IMR-90 (cell line): ENCODE measurements at regions not wholly inside any gene's neighbourhood (a gene's known extent, or its start where the extent isn't known, plus 50 kb on each side); places are given as distances from the start of the nearest gene placed in this dataset.

Source experiments
- ATAC-seq: fragments of 200-7000 bp; cut with Tn5 transposase; 2 replicates; pipeline ENCODE4 v1.9.1; 2020; ENCODE audit warnings: low read depth, mild to moderate bottlenecking, moderate library complexity
- BruUV-seq: library from RNA; stranded (reverse); fragments of 400-500 nt; replicated peaks from 2 replicates; lab custom pipeline; 2021; lab: Mats Ljungman, UMichigan
- CTCF ChIA-PET: fragments of 300-600 bp; formaldehyde crosslinking; extraction: SDS; loops from one replicate; lab custom pipeline; 2021; ENCODE audit warnings: antibody characterized with exemption; lab: Yijun Ruan, JAX
- POLR2A ChIA-PET: fragments of 300-600 bp; sonication (Branson Sonifier 250); formaldehyde crosslinking; loops from one replicate; lab custom pipeline; 2022; ENCODE audit warnings: antibody characterized with exemption; ENCODE audit not compliant: unreplicated experiment; lab: Charles Lee
- DNase-seq: peaks from one replicate; pipeline ENCODE4 v3.0.0; 2013
- H2AFZ ChIP-seq: replicated peaks from 2 replicates; pipeline ENCODE3; 2013; ENCODE audit warnings: low read length, mild to moderate bottlenecking; ENCODE audit not compliant: poor library complexity
- H2AK5ac ChIP-seq: 2 replicates; pipeline ENCODE4 v1.6.1; 2013; ENCODE audit warnings: low read depth, low read length, inconsistent platforms
- H2AK9ac ChIP-seq: replicated peaks from 2 replicates; pipeline ENCODE3; 2013; ENCODE audit warnings: mild to moderate bottlenecking, low read depth, low read length, moderate library complexity; ENCODE audit not compliant: poor library complexity
- H2BK120ac ChIP-seq: 2 replicates; pipeline ENCODE4 v1.6.1; 2013; ENCODE audit warnings: low read depth, low read length, inconsistent platforms
- H2BK15ac ChIP-seq: 3 replicates; pipeline ENCODE4 v1.6.1; 2013; ENCODE audit warnings: low read depth, low read length, inconsistent platforms
- H2BK20ac ChIP-seq: 2 replicates; pipeline ENCODE4 v1.6.1; 2013; ENCODE audit warnings: low read depth, mild to moderate bottlenecking, inconsistent platforms, low read length, moderate library complexity
- H2BK5ac ChIP-seq: 2 replicates; pipeline ENCODE4 v1.6.1; 2013; ENCODE audit warnings: mild to moderate bottlenecking, low read depth, low read length, inconsistent platforms; ENCODE audit not compliant: poor library complexity, severe bottlenecking
- H3K14ac ChIP-seq: replicated peaks from 2 replicates; pipeline ENCODE4 v1.6.1; 2013; ENCODE audit warnings: low read depth, low read length, inconsistent platforms
- H3K18ac ChIP-seq: 2 replicates; pipeline ENCODE4 v1.6.1; 2013; ENCODE audit warnings: low read depth, low read length, control low read depth
- H3K23ac ChIP-seq: 2 replicates; pipeline ENCODE4 v1.6.1; 2013; ENCODE audit warnings: low read depth, low read length, inconsistent platforms
- H3K27ac ChIP-seq: 2 replicates; pipeline ENCODE4 v1.5.1; 2013; ENCODE audit warnings: mild to moderate bottlenecking, control low read depth, low read length; ENCODE audit not compliant: insufficient read depth
- H3K27me3 ChIP-seq: 2 replicates; pipeline ENCODE4 v1.6.1; 2013; ENCODE audit warnings: low read length; ENCODE audit not compliant: control insufficient read depth, insufficient read depth
- H3K36me3 ChIP-seq: 2 replicates; pipeline ENCODE4 v1.6.1; 2013; ENCODE audit warnings: low read length, mixed read lengths; ENCODE audit not compliant: control insufficient read depth, insufficient read depth
- H3K4ac ChIP-seq: 2 replicates; pipeline ENCODE4 v1.6.1; 2013; ENCODE audit warnings: low read depth, low read length, inconsistent platforms
- H3K4me1 ChIP-seq: 2 replicates; pipeline ENCODE4 v1.6.1; 2013; ENCODE audit warnings: low read length, mixed read lengths; ENCODE audit not compliant: control insufficient read depth, insufficient read depth
- H3K4me2 ChIP-seq: 2 replicates; pipeline ENCODE4 v1.6.1; 2013; ENCODE audit warnings: low read depth, mild to moderate bottlenecking, control low read depth, low read length, moderate library complexity
- H3K4me3 ChIP-seq: 2 replicates; pipeline ENCODE4 v1.5.1; 2013; ENCODE audit warnings: low read depth, mild to moderate bottlenecking, control low read depth, low read length, moderate library complexity; ENCODE audit not compliant: insufficient read depth
- H3K56ac ChIP-seq: 2 replicates; pipeline ENCODE4 v1.6.1; 2013; ENCODE audit warnings: low read length, inconsistent platforms; ENCODE audit not compliant: insufficient read depth; ENCODE audit errors: extremely low read depth
- H3K79me1 ChIP-seq, 2 experiments: 2 replicates each; pipeline ENCODE4 v1.6.1; 2013; ENCODE audit warnings: low read length in 2 of 2, inconsistent platforms in 1 of 2, low read depth in 1 of 2
- H3K9ac ChIP-seq: 2 replicates; pipeline ENCODE4 v1.6.1; 2013; ENCODE audit warnings: low read depth, low read length, control low read depth
- H3K9me1 ChIP-seq: 2 replicates; pipeline ENCODE4 v1.6.1; 2013; ENCODE audit warnings: low read length, inconsistent platforms; ENCODE audit not compliant: insufficient read depth
- H3K9me3 ChIP-seq: 2 replicates; pipeline ENCODE4 v1.6.1; 2013; ENCODE audit warnings: low read length; ENCODE audit not compliant: control insufficient read depth, insufficient read depth
- H4K20me1 ChIP-seq: 2 replicates; pipeline ENCODE4 v1.6.1; 2013; ENCODE audit warnings: low read length, inconsistent platforms; ENCODE audit not compliant: insufficient read depth
- H4K5ac ChIP-seq: 2 replicates; pipeline ENCODE4 v1.6.1; 2013; ENCODE audit warnings: mild to moderate bottlenecking, low read depth, low read length, control low read depth
- H4K8ac ChIP-seq, 2 experiments: 2 replicates each; pipeline ENCODE4 v1.6.1; 2013; ENCODE audit warnings: low read depth in 2 of 2, low read length in 2 of 2, control low read depth in 1 of 2, inconsistent platforms in 1 of 2
- H4K91ac ChIP-seq: 2 replicates; pipeline ENCODE4 v1.6.1; 2013; ENCODE audit warnings: low read depth, low read length, inconsistent platforms; ENCODE audit not compliant: insufficient read depth
- MAZ ChIP-seq: IDR thresholded peaks from 2 replicates; pipeline ENCODE4 v1.6.1; 2012; ENCODE audit warnings: low read depth, mild to moderate bottlenecking, low read length, improper control_type of control experiment, moderate library complexity, borderline replicate concordance
- RFX5 ChIP-seq: IDR thresholded peaks from 2 replicates; pipeline ENCODE4 v1.8.0; 2012; ENCODE audit warnings: low read depth, mild to moderate bottlenecking, low read length, moderate library complexity
- WGBS, 2 experiments: methylation state at CpG; one replicate each; pipeline versions ENCODE4 v1.1.5 to v1.1.7; 2013; ENCODE audit warnings: missing lambda C conversion rate in 2 of 2; ENCODE audit not compliant: insufficient read length in 1 of 2; ENCODE audit errors: extremely low coverage in 2 of 2; 5-methylcytosine and 5-hydroxymethylcytosine counted together
- dilution Hi-C: fragments of 300-500 bp; cut with HindIII; formaldehyde crosslinking; loops from one replicate; pipeline ENCODE4 v1.14.3; 2018; ENCODE audit warnings: low sequenced_read_pairs; ENCODE audit not compliant: unreplicated experiment
- in situ Hi-C: fragments of 300-500 bp; cut with MboI; formaldehyde crosslinking; loops from 3 replicates; pipeline ENCODE4 v1.14.3; 2019; ENCODE audit warnings: low sequenced_read_pairs, inconsistent platforms, mixed read lengths
- intact Hi-C: fragments of 100-400 bp; cut with micrococcal nuclease; formaldehyde crosslinking; loops from 2 replicates; pipeline ENCODE4 v1.10.0; 2022

DNA sequence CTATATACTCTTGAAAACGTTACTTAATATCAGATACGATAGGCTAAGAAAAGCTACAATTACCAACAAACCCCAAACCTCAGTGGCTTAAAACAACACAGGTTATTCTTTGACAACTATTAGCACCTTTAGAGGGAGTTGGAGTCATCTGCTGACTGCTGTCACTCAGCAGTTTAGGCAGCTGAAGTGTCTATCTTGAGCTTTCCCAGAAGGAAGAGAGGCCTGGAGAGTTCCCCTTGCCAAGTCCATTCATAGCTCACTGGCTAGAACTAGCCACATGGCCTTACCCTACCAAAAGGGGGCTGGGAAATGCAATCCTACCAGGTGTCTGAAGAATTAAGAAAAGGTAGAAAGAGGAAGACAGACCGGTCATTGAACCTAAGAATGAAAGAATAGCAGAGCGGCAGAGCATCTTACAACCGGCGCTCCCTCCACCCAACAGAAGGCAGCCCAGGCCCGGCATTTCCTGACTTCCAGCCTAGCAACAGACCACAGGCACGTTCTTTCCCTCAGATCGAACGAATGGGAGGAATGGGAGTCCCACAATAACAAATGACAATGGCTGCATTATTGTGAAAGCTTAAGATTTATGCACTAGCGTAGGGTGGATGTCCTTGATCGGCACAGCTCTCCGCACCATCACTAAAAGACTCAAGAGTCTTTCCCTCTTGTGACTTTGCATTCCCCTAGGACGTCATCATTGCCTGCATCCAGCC is 211.2 kb upstream of the CTAGE1 start:
- dilution Hi-C loops, result no loop called here
- Histone ChIP-seq H3K4ac (no peak overlapping the region), H4K5ac (no peak overlapping the region), H4K20me1 (no peaks in the 10 kb centered on the region), H2AK5ac (no peak overlapping the region), H3K9ac (no peak overlapping the region), H2BK5ac (no peak overlapping the region), H3K9me3 (no peaks in the 10 kb centered on the region), H3K56ac (no peak overlapping the region), H3K18ac (no peak overlapping the region), H4K8ac (no peak overlapping the region), H3K27ac (no peak overlapping the region), H3K4me1 (peaks cover 2% of the 10 kb centered on the region; the same call in 1 of the 2 replicates), H3K4me3 (no peak overlapping the region), H4K91ac (no peak overlapping the region), H2AK9ac (no peak overlapping the region), H3K27me3 (no peaks in the 10 kb centered on the region; the same call in 1 of the 2 replicates), H3K36me3 (no peaks in the 10 kb centered on the region), H2AFZ (no peak overlapping the region), H2BK15ac (no peak overlapping the region; the same call in 2 of the 3 replicates), H3K14ac (no peak overlapping the region), H3K79me1 (no peaks in the 10 kb centered on the region), H3K4me2 (no peak overlapping the region), H2BK20ac (no peak overlapping the region), H2BK120ac (no peak overlapping the region), H3K9me1 (no peaks in the 10 kb centered on the region), H3K23ac (no peak overlapping the region)
- intact Hi-C loops, result no loop called here
- BruUV-seq, result no TSS peak
- POLR2A ChIA-PET, result no interaction called here
- no peak for ATAC-seq
- WGBS, 2 experiments, result no CpG with 5 or more reads among the region's 14 CpGs
- no peak for DNase-seq
- no peak for TF ChIP-seq MAZ
- TF ChIP-seq RFX5, result no peak
- in situ Hi-C loops, result no loop called here
- CTCF ChIA-PET, result interaction anchor here (1.0 kb wide), 1 partner anchor 12 kb away, joined by 6 read pairs; no protein-coding TSS in a partner anchor
